ENCODE measurements at regions not wholly inside any gene's neighbourhood (a gene's known extent, or its start where the extent isn't known, plus 50 kb on each side); places are given as distances from the start of the nearest gene placed in this dataset.

DNA sequence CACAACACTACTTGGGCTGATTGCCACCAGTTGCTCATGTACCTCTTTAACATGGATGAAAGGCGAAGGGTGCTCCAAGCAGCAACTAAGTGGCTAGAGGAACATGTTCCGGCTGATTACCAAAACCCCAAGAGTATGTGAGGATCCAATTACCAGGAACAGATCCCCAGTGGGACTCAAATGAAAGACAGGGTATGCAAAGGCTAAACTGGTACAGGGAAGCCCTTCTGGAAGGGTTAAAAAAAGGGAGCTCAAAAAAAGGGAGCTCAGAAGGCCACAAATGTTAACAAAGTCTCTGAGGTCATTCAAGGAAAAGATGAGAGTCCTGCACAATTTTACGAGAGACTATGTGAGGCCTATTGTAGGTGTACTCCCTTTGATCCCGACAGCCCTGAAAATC lies 604.7 kb downstream of the UQCRFS1 start:
- Histone ChIP-seq H3K27me3 (no peaks in the 10 kb centered on the region), H3K9me3 (peaks cover 0 to 7% (median 0%) of the 10 kb centered on the region in 4 donors), H3K4me3 (no peak overlapping the region), H3K27ac (no peak overlapping the region), H3K4me1 (no peaks in the 10 kb centered on the region), H3K36me3 (no peaks in the 10 kb centered on the region)
- TF ChIP-seq, protein P1, sequence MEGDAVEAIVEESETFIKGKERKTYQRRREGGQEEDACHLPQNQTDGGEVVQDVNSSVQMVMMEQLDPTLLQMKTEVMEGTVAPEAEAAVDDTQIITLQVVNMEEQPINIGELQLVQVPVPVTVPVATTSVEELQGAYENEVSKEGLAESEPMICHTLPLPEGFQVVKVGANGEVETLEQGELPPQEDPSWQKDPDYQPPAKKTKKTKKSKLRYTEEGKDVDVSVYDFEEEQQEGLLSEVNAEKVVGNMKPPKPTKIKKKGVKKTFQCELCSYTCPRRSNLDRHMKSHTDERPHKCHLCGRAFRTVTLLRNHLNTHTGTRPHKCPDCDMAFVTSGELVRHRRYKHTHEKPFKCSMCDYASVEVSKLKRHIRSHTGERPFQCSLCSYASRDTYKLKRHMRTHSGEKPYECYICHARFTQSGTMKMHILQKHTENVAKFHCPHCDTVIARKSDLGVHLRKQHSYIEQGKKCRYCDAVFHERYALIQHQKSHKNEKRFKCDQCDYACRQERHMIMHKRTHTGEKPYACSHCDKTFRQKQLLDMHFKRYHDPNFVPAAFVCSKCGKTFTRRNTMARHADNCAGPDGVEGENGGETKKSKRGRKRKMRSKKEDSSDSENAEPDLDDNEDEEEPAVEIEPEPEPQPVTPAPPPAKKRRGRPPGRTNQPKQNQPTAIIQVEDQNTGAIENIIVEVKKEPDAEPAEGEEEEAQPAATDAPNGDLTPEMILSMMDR (IDR thresholded peaks at IDR 0.05) = no peak
- TF ChIP-seq POLR2A (IDR thresholded peaks at IDR 0.05) (no peak), EP300 (IDR thresholded peaks at IDR 0.05) (no peak), POLR2AphosphoS5 (IDR thresholded peaks at IDR 0.05) (no peak)
- no peak for DNase-seq
- intact Hi-C loops (cut with DNase I) = no loop called here
- WGBS, 2 donors = 90 to 92% methylated on average over 4 of the region's 4 CpGs

DNA sequence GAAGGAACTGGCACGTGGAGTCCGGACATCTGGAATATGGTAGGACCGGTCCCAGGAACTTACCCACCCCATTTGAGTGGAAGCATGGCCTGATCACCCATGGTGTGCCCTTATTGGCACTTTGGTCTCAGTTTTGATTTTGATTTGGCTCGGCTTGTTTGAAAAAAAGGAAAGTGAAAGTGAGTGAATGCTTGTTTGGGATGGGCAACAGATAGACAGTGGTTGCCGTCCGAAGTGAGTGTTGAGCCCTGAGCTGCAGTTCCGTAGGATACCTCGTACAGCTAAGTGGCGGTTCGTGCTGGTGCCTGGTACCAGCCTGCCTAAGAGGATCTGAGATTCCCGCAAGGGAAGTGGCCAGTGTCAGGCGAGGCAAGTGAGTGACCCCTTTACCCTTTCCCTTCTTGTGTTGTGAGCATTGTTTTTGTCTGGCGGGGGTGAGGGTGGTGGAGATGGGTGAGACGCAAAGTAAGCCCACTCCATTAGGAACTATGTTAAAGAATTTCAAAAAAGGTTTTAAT lies 605.8 kb downstream of the UQCRFS1 start:
- Histone ChIP-seq H3K27ac (no peak overlapping the region), H3K4me1 (no peaks in the 10 kb centered on the region), H3K4me3 (no peak overlapping the region), H3K9me3 (peaks cover 0 to 7% (median 0%) of the 10 kb centered on the region in 4 donors), H3K36me3 (no peaks in the 10 kb centered on the region), H3K27me3 (no peaks in the 10 kb centered on the region)
- TF ChIP-seq POLR2A (IDR thresholded peaks at IDR 0.05) (no peak), POLR2AphosphoS5 (IDR thresholded peaks at IDR 0.05) (no peak), EP300 (IDR thresholded peaks at IDR 0.05) (no peak)
- TF ChIP-seq, protein P1 (IDR thresholded peaks at IDR 0.05) = no peak
- intact Hi-C loops (cut with DNase I) = no loop called here
- no peak for DNase-seq
- 96 to 97% methylated on average over 14 of the region's 14 CpGs for WGBS, 2 donors

DNA sequence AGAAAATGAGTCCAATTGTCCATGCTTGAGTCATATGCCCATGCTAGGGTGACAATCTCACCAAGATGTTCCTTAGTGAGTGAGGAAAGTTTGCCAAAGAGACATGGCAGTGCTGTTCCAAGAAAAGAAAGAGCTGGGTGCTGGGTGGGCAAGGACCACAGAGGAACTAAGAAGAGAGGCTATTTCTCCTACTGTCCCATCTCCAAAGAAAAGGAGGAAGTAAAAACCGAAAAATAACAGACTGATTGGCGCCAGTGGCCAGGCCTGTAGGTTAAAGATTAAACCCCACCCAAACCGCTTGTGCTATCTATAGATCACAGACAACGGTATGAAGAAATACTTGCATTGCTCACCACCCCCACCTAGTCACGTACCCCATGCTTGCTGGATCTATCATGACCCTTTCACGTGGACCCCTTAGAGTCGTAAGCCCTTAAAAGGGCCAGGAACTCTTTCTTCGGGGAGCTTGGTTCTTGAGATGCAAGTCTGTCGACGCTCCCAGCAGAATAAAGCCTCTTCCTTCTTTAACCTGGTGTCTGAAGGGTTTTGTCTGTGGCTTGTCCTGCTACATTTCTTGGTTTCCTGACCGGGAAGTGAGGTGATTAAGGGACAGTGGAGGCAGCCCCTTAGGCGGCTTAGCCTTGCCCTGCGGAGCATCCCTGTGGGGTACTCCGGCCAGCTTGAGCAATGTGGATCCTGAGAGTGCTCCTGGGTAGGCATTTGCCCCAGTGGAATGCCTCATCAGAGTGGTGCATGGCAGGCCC lies 606.5 kb downstream of the UQCRFS1 start:
- TF ChIP-seq EP300 (IDR thresholded peaks at IDR 0.05) (no peak), POLR2A (IDR thresholded peaks at IDR 0.05) (no peak), POLR2AphosphoS5 (IDR thresholded peaks at IDR 0.05) (no peak)
- TF ChIP-seq, protein P1 (IDR thresholded peaks at IDR 0.05) = no peak
- DNase-seq = no peak
- no peak overlapping the region for H3K4me3 ChIP-seq
- intact Hi-C loops (cut with DNase I) = no loop called here
- H3K9me3 ChIP-seq = peaks cover 0 to 7% (median 0%) of the 10 kb centered on the region in 4 donors
- no peak overlapping the region for H3K27ac ChIP-seq
- H3K36me3 ChIP-seq = no peaks in the 10 kb centered on the region
- no peaks in the 10 kb centered on the region for H3K27me3 ChIP-seq
- 76 to 87% methylated on average over 14 of the region's 14 CpGs for WGBS, 2 donors
- H3K4me1 ChIP-seq = no peaks in the 10 kb centered on the region

DNA sequence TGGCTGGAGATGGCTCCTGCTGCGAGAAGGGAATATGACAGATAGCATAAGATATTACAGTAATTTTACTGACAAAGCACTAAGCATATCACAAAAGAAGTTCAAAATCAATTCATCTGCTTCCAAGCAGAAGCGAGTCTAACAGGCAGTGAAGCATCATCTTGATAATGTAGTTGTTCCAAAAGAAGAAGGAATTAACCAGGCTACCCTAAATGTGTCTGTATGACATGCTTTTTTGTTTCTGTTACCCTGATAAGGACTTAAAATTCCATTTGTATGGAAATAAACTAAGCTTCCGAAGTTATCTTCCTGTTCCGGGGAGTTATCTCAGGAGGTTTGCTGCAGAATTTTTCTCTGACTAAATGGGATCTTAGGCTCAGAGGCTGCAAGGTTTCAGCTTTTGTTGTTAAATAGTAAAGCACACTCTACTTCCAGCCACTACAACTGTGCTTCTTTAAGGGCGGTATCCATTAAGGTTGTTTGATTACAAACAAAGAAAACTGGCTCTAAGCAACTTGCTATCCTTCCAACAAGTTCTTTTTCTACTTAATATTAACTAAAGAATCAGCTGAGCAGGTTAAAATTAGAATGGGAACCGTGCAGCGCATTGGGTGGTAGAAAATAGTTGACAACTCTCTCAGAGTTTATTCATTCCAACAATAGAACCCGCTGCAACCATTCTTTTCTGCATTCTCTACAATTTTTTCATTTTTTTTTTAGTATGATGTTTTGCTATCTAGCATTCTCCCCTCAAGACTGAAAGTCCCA lies 607.3 kb downstream of the UQCRFS1 start:
- Histone ChIP-seq H3K4me1 (no peaks in the 10 kb centered on the region), H3K9me3 (peaks cover 0 to 7% (median 0%) of the 10 kb centered on the region in 4 donors), H3K27ac (no peak overlapping the region), H3K36me3 (no peaks in the 10 kb centered on the region), H3K4me3 (no peak overlapping the region), H3K27me3 (no peaks in the 10 kb centered on the region)
- intact Hi-C loops (cut with DNase I) = no loop called here
- TF ChIP-seq, protein P1 (IDR thresholded peaks at IDR 0.05) = no peak
- TF ChIP-seq POLR2A (IDR thresholded peaks at IDR 0.05) (no peak), POLR2AphosphoS5 (IDR thresholded peaks at IDR 0.05) (no peak), EP300 (IDR thresholded peaks at IDR 0.05) (no peak)
- DNase-seq = no peak
- WGBS, 2 donors = 88 to 91% methylated on average over 8 of the region's 8 CpGs

All from sigmoid colon (tissue), 6 donors.